ENCODE measurements at regions not wholly inside any gene's neighbourhood (a gene's known extent, or its start where the extent isn't known, plus 50 kb on each side); places are given as distances from the start of the nearest gene placed in this dataset.

GRCh38 chr9:87180841-87181240 is 233.5 kb upstream of the GAS1 start:
- TF ChIP-seq CTCF (IDR thresholded peaks at IDR 0.05) (no peak), POLR2AphosphoS5 (IDR thresholded peaks at IDR 0.05; ENCODE audit: insufficient read depth in 1 of 2, low read depth in 1 of 2) (no peak)

All from vagina (tissue), 2 donors.